ENCODE measurements at regions not wholly inside any gene's neighbourhood (a gene's known extent, or its start where the extent isn't known, plus 50 kb on each side); places are given as distances from the start of the nearest gene placed in this dataset.

GRCh38 chr2:173828189-173829142 is 136.7 kb downstream of the SP3 start:
- TF ChIP-seq POLR2AphosphoS5 (IDR thresholded peaks at IDR 0.05; ENCODE audit: borderline replicate concordance, low read depth, low read length) (no peak), EZH2 (IDR thresholded peaks at IDR 0.05) (no peak), FOXP2 (optimal IDR thresholded peaks at IDR 0.05; ENCODE audit: control extremely low read depth, extremely low read length, insufficient read depth) (no peak)
